ENCODE measurements at regions not wholly inside any gene's neighbourhood (a gene's known extent, or its start where the extent isn't known, plus 50 kb on each side); places are given as distances from the start of the nearest gene placed in this dataset.
"Not testable (repeated sequence)": the region's sequence is repeated elsewhere in the genome, so short reads cannot be mapped to it uniquely, and the experiment has no call there.

- TF ChIP-seq CTCF (optimal IDR thresholded peaks at IDR 0.05 in 1 of 3, IDR thresholded peaks at IDR 0.05 in 1 of 3, conservative IDR thresholded peaks at IDR 0.05 in 1 of 3; ENCODE audit: extremely low read depth in 1 of 3, insufficient read depth in 2 of 3, low read length in 3 of 3); EZH2 (IDR thresholded peaks at IDR 0.05; ENCODE audit: low read length): not testable (repeated sequence)
Observed at GRCh38 chrX:92558323-92558722, 779.1 kb downstream of the PCDH11X start.

All from keratinocyte (primary cell).